GM13976 (cell line): ENCODE measurements at regions not wholly inside any gene's neighbourhood (a gene's known extent, or its start where the extent isn't known, plus 50 kb on each side); places are given as distances from the start of the nearest gene placed in this dataset.
"Not testable (repeated sequence)": the region's sequence is repeated elsewhere in the genome, so short reads cannot be mapped to it uniquely, and the experiment has no call there.

Experiments used
- DNase-seq: peaks from one replicate; pipeline ENCODE4 v3.0.0; 2012; ENCODE audit warnings: low spot score
- in situ Hi-C: fragments of 300-500 bp; cut with MboI; formaldehyde crosslinking; loops from one replicate; pipeline ENCODE4 v1.12.0; 2022; ENCODE audit warnings: low sequenced_read_pairs, mixed read lengths, inconsistent platforms; ENCODE audit not compliant: unreplicated experiment
- TF ChIP-seq, protein P1 (sequence below): IDR thresholded peaks from 2 replicates; pipeline ENCODE4 v1.5.1; 2012; ENCODE audit warnings: borderline replicate concordance, mild to moderate bottlenecking; ENCODE audit not compliant: insufficient read depth; ENCODE audit errors: extremely low read depth, missing control alignments, control extremely low read depth

DNA sequence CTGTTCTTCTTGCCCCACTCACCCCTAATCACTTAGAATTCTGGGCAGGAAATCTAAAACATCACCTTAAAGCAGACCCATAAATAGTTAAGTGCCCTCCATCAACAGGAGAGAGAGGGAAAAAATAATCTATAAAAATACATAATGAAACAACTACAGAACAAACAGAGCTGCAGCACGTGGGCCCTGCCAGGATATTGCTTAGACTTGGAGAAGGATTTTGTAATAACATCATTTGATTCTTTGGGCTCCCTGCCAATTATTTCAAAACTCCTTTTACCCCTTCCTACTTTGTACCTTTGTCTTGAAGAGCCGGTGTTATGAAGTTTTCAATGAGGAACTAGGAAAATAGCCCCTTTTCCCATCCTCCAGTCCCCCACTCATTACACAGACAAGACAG, 130.6 kb upstream of the TOX3 start:
- in situ Hi-C loops, result no loop called here
- TF ChIP-seq, protein P1, sequence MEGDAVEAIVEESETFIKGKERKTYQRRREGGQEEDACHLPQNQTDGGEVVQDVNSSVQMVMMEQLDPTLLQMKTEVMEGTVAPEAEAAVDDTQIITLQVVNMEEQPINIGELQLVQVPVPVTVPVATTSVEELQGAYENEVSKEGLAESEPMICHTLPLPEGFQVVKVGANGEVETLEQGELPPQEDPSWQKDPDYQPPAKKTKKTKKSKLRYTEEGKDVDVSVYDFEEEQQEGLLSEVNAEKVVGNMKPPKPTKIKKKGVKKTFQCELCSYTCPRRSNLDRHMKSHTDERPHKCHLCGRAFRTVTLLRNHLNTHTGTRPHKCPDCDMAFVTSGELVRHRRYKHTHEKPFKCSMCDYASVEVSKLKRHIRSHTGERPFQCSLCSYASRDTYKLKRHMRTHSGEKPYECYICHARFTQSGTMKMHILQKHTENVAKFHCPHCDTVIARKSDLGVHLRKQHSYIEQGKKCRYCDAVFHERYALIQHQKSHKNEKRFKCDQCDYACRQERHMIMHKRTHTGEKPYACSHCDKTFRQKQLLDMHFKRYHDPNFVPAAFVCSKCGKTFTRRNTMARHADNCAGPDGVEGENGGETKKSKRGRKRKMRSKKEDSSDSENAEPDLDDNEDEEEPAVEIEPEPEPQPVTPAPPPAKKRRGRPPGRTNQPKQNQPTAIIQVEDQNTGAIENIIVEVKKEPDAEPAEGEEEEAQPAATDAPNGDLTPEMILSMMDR, result no peak
- no peak for DNase-seq

DNA sequence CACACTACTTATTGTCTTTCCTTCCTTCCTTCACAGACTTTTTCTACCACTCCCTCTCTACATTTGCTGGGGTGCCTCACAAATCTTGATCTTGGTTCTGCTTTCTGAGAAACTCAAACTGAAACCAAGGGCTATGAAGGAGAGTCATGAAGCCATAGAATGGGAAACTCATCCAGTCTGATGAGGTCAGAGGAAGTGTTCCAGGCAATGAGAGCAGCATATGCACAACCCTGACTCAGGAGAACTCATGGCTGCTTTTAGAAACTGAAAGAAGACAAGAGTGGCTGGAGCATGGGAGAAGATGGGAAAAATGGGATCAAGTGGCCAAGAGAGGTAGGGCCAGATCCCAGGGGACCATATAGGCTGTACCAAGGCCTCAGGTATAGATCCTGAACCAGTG, 130.0 kb upstream of the TOX3 start:
- in situ Hi-C loops, result no loop called here
- TF ChIP-seq, protein P1, result no peak
- DNase-seq, result no peak

DNA sequence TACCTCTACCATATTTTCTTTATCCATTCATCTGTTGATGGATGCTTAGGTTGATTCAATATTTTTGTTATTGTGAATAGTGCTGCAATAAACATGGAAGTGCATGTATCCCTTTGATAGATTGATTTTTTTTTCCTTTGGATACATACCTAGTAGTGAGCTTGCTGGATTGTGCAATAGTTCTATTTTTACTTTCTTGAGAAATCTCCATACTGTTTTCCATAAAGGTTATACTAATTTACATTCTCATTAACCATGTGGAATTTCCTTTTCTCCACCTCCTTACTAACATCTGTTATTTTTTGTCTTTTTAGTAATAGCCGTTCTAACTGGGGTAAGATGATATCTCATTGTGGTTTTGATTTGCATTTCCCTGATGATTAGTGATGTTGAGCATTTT, 124.6 kb upstream of the TOX3 start:
- no peak for DNase-seq
- TF ChIP-seq, protein P1, result no peak
- in situ Hi-C loops, result no loop called here

DNA sequence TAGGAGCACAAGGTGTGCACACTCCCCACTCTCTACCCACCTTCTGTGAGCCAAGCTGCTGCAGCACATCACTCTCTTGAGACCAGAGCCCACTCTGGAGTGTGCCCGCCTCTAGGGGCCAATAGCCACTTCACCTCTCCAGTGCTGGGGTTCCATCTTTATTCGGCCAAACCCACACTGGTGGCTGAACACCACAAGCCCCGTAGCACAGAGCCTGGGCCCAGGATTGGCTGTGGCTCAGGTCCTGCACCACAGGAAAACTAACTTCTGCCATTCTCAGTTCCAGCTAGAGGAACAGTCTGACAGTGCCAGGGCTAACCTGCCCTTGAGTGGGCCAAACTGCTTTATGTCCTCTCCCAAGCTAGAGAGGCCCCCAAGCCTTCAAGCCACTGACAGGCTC, 111.0 kb upstream of the TOX3 start:
- in situ Hi-C loops, result no loop called here
- TF ChIP-seq, protein P1, result no peak
- DNase-seq, result no peak

DNA sequence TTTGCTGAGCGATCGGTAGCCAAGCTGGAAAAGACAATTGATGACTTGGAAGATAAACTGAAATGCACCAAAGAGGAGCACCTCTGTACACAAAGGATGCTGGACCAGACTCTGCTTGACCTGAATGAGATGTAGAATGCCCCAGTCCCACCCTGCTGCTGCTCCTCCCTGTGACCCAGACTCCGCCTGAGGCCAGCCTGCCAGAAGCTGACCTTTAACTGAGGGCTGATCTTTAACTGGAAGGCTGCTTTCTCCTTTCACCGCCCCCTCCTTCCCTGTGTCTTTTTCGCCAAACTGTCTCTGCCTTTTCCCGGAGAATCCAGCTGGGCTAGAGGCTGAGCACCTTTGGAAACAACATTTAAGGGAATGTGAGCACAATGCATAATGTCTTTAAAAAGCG, 109.0 kb upstream of the TOX3 start:
- in situ Hi-C loops, DNase-seq: not testable (repeated sequence)

DNA sequence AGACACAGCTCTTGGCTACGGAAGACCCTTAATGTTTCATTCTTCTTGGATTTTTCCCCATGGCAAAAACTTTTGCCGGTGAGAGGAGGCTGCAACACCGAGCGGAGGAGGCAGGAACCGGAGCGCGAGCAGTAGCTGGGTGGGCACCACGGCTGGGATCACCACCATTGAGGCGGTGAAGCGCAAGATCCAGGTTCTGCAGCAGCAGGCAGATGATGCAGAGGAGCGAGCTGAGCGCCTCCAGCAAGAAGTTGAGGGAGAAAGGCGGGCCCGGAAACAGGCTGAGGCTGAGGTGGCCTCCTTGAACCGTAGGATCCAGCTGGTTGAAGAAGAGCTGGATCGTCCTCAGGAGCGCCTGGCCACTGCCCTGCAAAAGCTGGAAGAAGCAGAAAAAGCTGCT, 108.2 kb upstream of the TOX3 start:
- DNase-seq, in situ Hi-C loops: not testable (repeated sequence)

DNA sequence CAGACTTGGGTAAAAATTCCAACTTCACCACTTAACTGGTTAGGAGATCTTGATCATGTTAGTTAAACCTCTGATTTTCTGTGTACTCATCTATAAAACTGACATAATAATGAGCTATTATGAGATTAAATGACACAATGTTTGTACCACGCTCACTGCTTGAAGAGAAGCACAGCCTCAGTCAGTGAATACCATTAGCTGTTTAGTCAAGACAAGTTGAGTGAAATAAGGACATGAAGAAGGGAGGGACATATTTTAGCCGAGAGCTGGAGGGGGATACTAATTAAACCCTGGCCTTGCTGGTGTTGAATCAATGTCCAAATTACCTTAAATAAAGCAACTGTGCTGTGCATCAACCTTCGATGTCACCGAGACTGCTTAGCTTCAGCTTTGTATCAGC, 105.1 kb upstream of the TOX3 start:
- no peak for DNase-seq
- TF ChIP-seq, protein P1, result no peak
- in situ Hi-C loops, result no loop called here

DNA sequence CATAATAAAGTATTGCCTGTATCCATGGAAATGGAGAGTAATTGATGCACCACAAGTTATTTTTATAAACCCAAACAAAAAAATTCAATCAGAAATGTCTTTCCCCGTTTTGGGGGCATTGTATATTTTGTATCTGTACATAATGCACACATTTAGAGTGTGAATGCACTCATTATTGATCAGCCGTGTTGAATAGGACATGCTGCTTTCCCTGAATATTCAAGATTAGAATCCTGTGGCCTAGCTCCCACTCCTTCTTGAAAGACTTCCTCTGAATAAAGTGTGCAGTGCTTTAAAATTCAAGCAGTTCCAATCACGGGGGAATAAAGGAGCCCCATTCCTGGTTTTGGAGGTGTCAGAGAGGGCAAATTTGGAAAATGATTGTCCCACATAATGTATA, 103.8 kb upstream of the TOX3 start:
- DNase-seq, result no peak
- TF ChIP-seq, protein P1, result no peak
- in situ Hi-C loops, result no loop called here
